ENCODE measurements at regions not wholly inside any gene's neighbourhood (a gene's known extent, or its start where the extent isn't known, plus 50 kb on each side); places are given as distances from the start of the nearest gene placed in this dataset.

- H3K9me3 ChIP-seq = no peaks in the 10 kb centered on the region; the same call in 1 of the 2 replicates
- DNase-seq = no peak
- TF ChIP-seq, protein P1, sequence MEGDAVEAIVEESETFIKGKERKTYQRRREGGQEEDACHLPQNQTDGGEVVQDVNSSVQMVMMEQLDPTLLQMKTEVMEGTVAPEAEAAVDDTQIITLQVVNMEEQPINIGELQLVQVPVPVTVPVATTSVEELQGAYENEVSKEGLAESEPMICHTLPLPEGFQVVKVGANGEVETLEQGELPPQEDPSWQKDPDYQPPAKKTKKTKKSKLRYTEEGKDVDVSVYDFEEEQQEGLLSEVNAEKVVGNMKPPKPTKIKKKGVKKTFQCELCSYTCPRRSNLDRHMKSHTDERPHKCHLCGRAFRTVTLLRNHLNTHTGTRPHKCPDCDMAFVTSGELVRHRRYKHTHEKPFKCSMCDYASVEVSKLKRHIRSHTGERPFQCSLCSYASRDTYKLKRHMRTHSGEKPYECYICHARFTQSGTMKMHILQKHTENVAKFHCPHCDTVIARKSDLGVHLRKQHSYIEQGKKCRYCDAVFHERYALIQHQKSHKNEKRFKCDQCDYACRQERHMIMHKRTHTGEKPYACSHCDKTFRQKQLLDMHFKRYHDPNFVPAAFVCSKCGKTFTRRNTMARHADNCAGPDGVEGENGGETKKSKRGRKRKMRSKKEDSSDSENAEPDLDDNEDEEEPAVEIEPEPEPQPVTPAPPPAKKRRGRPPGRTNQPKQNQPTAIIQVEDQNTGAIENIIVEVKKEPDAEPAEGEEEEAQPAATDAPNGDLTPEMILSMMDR (IDR thresholded peaks at IDR 0.05; ENCODE audit: low read depth, low read length) = no peak
- H3K27me3 ChIP-seq = peaks cover 8% of the 10 kb centered on the region
- H3K4me1 ChIP-seq = no peaks in the 10 kb centered on the region
- H3K36me3 ChIP-seq = no peaks in the 10 kb centered on the region
- H3K4me3 ChIP-seq (ENCODE audit: low read depth, low read length) = no peak overlapping the region
Observed at GRCh38 chr2:239539083-239539775, 138.4 kb upstream of the HDAC4 start.

DNA sequence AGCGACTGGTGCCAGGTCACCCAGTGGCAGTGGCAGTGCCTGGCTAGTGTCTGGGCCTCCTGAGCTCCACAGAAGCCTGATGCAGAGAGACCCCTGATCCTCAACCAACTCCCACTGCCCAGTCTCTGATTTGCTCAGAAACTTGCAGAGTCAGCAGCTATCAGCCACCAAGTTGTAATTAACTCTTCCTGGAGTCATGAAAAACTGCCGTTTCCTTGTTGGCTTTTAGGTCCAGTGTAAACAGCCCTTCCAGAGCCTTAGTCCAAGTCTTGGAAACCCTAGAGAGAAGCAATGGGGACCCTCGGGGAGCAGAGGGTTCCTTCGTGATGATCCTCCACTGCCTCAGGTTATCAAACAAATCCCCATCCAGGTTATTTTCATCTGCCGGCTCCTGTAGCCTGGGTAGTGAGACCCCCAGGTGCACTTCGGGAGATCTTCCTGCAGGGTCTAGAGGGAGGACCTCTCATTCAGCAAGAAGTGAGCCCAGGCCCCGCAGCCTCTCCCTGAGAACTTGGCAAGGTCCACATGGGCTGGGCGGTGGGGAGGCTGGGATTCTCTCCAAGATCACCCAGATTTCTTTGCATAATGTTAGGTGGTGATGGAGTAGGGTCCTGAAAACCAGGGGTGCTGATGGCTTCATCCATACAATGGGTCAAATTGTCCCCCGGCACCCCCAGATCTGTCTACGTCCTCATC lies 137.7 kb upstream of the HDAC4 start:
- TF ChIP-seq, protein P1 (IDR thresholded peaks at IDR 0.05; ENCODE audit: low read depth, low read length) = no peak
- Histone ChIP-seq H3K4me3 (ENCODE audit: low read depth, low read length) (no peak overlapping the region), H3K36me3 (no peaks in the 10 kb centered on the region), H3K4me1 (no peaks in the 10 kb centered on the region), H3K9me3 (no peaks in the 10 kb centered on the region; the same call in 1 of the 2 replicates), H3K27me3 (peaks cover 8% of the 10 kb centered on the region)
- DNase-seq = no peak

DNA sequence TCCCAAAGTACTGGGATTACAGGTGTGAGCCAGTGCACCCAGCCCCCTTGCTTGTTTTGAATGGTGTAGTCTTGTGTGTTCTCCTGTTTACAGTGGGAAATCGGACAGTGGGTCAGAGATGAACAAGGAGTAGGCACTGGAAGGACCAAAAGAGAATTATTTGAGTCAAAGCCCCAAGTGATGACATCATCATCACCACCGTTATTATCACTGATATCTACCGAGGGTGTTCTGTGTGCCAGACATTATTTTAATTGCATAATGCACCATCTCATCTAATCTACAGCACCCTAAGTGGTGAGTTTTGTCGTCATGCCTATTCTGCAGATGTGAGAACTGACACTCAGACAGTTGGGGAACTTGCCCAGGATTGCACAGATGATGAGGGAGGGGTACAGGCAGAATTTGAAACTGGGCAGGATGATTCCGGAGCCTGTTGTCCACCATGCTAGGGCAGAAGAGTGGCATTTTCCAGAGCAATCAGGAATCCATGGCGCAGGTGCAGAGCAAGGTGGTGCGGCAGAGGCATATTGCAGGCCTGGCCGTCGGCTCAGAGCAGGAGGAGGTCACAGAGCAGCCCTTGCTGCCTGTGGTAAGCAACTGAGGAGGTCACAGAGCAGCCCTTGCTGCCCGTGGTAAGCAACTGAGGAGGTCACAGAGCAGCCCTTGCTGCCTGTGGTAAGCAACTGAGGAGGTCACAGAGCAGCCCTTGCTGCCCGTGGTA lies 137.0 kb upstream of the HDAC4 start:
- H3K4me3 ChIP-seq (ENCODE audit: low read depth, low read length) = no peak overlapping the region
- H3K4me1 ChIP-seq = no peaks in the 10 kb centered on the region
- peaks cover 1% of the 10 kb centered on the region for H3K27me3 ChIP-seq
- TF ChIP-seq, protein P1 (IDR thresholded peaks at IDR 0.05; ENCODE audit: low read depth, low read length) = no peak
- no peaks in the 10 kb centered on the region; the same call in 1 of the 2 replicates for H3K9me3 ChIP-seq
- no peak for DNase-seq
- H3K36me3 ChIP-seq = no peaks in the 10 kb centered on the region

DNA sequence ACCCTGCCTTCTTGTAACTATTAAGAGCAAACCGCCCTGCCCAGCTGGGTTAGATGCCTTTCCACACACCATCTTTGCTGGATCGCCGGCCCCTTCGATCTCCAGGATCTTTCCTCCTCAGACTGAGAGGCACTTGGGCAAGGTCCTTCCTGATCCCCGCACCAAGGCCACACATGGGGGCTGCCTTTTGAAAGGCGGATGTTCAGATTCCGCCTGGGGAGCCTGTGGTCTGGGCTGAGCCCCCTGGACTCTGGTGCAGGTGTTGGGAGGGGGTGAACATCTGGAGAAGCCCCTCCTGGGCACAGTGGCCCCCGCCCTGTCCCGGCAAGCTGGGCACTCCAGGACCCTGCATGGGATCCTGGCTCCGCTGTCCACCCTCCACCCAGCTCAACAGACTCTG lies 135.4 kb upstream of the HDAC4 start:
- H3K4me1 ChIP-seq = no peaks in the 10 kb centered on the region; the same call in 1 of the 2 replicates
- no peaks in the 10 kb centered on the region for H3K9me3 ChIP-seq
- H3K4me3 ChIP-seq (ENCODE audit: low read depth, low read length) = no peak overlapping the region
- DNase-seq = no peak
- TF ChIP-seq, protein P1 (IDR thresholded peaks at IDR 0.05; ENCODE audit: low read depth, low read length) = no peak
- no peaks in the 10 kb centered on the region for H3K36me3 ChIP-seq
- H3K27me3 ChIP-seq = no peaks in the 10 kb centered on the region

- TF ChIP-seq, protein P1 (IDR thresholded peaks at IDR 0.05; ENCODE audit: low read depth, low read length) = no peak
- H3K27me3 ChIP-seq = no peaks in the 10 kb centered on the region
- H3K4me3 ChIP-seq (ENCODE audit: low read depth, low read length) = no peak overlapping the region
- no peaks in the 10 kb centered on the region for H3K9me3 ChIP-seq
- no peaks in the 10 kb centered on the region; the same call in 1 of the 2 replicates for H3K4me1 ChIP-seq
- no peaks in the 10 kb centered on the region for H3K36me3 ChIP-seq
- DNase-seq = no peak
Observed at GRCh38 chr2:239535413-239536144, 134.8 kb upstream of the HDAC4 start.
